ENCODE measurements at regions not wholly inside any gene's neighbourhood (a gene's known extent, or its start where the extent isn't known, plus 50 kb on each side); places are given as distances from the start of the nearest gene placed in this dataset.

- H3K36me3 ChIP-seq: no peaks in the 10 kb centered on the region
- 37 to 72% methylated on average over 3 of the region's 3 CpGs for WGBS, 2 donors (ENCODE audit: low coverage in 1 of 2)
- no peaks in the 10 kb centered on the region for H3K9me3 ChIP-seq
- H3K4me3 ChIP-seq: no peak overlapping the region
- no peak overlapping the region for H3K27ac ChIP-seq
- no peaks in the 10 kb centered on the region for H3K4me1 ChIP-seq
- no peak for ATAC-seq
- TF ChIP-seq POLR2A (IDR thresholded peaks at IDR 0.05) (no peak), POLR2AphosphoS5 (IDR thresholded peaks at IDR 0.05) (no peak), CTCF (IDR thresholded peaks at IDR 0.05) (no peak), EP300 (IDR thresholded peaks at IDR 0.05) (no peak)
- no peaks in the 10 kb centered on the region for H3K27me3 ChIP-seq
Measured at GRCh38 chr4:156053174-156053573, 99.5 kb upstream of the CTSO start.

DNA sequence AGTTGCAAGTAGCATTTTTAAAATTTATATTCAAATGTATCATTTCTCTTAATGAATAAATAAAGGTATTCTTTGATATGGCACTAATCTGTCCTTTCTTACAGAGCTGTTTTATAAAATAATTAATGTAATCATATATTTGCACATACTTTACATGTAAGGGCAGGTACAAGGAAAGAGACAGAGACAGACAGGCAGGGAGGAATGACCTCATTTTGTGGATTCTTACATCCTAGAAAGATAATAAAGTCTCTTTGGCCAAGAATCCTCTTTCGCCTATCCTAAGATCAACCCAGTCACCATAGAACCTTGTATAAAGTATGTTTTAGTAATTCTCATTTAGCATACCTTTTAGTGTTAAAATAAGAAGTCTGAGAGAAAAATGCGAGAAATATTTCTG lies 98.5 kb upstream of the CTSO start:
- Histone ChIP-seq H3K27me3 (no peaks in the 10 kb centered on the region), H3K4me3 (no peak overlapping the region), H3K4me1 (no peaks in the 10 kb centered on the region), H3K9me3 (no peaks in the 10 kb centered on the region), H3K27ac (no peak overlapping the region), H3K36me3 (no peaks in the 10 kb centered on the region)
- TF ChIP-seq EP300 (IDR thresholded peaks at IDR 0.05): no peak
- TF ChIP-seq POLR2AphosphoS5 (IDR thresholded peaks at IDR 0.05): no peak
- no peak for TF ChIP-seq POLR2A (IDR thresholded peaks at IDR 0.05)
- no peak for TF ChIP-seq CTCF (IDR thresholded peaks at IDR 0.05)
- ATAC-seq: no peak
- WGBS, 2 donors (ENCODE audit: low coverage in 1 of 2): 91 to 96% methylated on average over 2 of the region's 2 CpGs

- H3K27ac ChIP-seq: no peak overlapping the region
- no peaks in the 10 kb centered on the region for H3K9me3 ChIP-seq
- no peak for ATAC-seq
- 90 to 92% methylated on average over 2 of the region's 4 CpGs for WGBS, 2 donors (ENCODE audit: low coverage in 1 of 2)
- no peaks in the 10 kb centered on the region for H3K27me3 ChIP-seq
- TF ChIP-seq POLR2A (IDR thresholded peaks at IDR 0.05) (no peak), POLR2AphosphoS5 (IDR thresholded peaks at IDR 0.05) (no peak), EP300 (IDR thresholded peaks at IDR 0.05) (no peak), CTCF (IDR thresholded peaks at IDR 0.05) (no peak)
- no peak overlapping the region for H3K4me3 ChIP-seq
- H3K4me1 ChIP-seq: no peaks in the 10 kb centered on the region
- no peaks in the 10 kb centered on the region for H3K36me3 ChIP-seq
Measured at GRCh38 chr4:156038772-156039171, 85.1 kb upstream of the CTSO start.

DNA sequence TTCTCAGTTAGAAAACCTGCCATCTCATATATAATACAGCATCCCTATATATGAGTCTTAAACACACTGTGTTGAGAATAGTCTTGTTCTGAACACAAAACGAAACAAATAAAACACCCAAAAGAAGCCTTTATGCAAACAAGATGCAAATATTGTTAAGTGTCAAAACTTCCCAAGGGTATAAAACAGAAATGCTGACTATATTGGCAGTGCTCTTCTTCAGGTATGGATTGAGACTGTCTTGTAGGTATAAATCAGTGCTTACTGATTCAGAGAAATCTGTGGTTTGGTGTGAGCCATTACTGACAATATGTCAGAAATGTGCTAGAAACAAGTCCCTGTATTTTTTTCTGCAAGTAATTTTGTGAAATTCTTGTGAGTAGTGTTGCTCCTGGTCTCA lies 82.8 kb upstream of the CTSO start:
- H3K4me3 ChIP-seq: no peak overlapping the region
- WGBS, 2 donors (ENCODE audit: low coverage in 1 of 2): 100% methylated on average over 1 of the region's 1 CpG; no CpG with 5 or more reads in 1 of the 2 donors
- H3K27ac ChIP-seq: no peak overlapping the region
- H3K9me3 ChIP-seq: no peaks in the 10 kb centered on the region
- no peaks in the 10 kb centered on the region for H3K36me3 ChIP-seq
- TF ChIP-seq POLR2AphosphoS5 (IDR thresholded peaks at IDR 0.05) (no peak), EP300 (IDR thresholded peaks at IDR 0.05) (no peak), POLR2A (IDR thresholded peaks at IDR 0.05) (no peak), CTCF (IDR thresholded peaks at IDR 0.05) (no peak)
- no peaks in the 10 kb centered on the region for H3K27me3 ChIP-seq
- H3K4me1 ChIP-seq: no peaks in the 10 kb centered on the region
- ATAC-seq: no peak

DNA sequence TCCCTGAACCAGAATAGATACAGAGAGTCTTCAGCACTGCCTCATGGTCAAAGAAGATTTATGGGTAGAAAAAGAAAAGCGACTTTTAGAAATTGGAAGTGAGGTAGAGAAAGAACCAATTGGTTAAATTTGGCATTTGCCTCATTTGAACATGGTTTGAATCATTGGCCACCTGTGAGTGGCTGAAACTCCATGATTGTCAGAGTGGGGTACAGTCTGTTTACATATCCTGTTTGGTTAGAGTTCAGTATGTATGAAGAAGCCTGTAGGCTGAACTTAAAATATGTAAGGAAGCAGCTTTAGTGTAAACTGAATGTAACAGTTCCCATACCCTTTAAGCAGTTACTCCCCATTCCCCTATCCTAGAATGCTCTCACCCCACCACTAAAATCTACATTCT lies 76.0 kb upstream of the CTSO start:
- H3K9me3 ChIP-seq: no peaks in the 10 kb centered on the region
- no peak overlapping the region for H3K4me3 ChIP-seq
- no peak overlapping the region for H3K27ac ChIP-seq
- TF ChIP-seq EP300 (IDR thresholded peaks at IDR 0.05): no peak
- no peak for TF ChIP-seq CTCF (IDR thresholded peaks at IDR 0.05)
- no peak for TF ChIP-seq POLR2A (IDR thresholded peaks at IDR 0.05)
- TF ChIP-seq POLR2AphosphoS5 (IDR thresholded peaks at IDR 0.05): no peak
- no peaks in the 10 kb centered on the region for H3K4me1 ChIP-seq
- 75 to 100% methylated on average over 1 of the region's 1 CpG for WGBS, 2 donors (ENCODE audit: low coverage in 1 of 2)
- H3K36me3 ChIP-seq: no peaks in the 10 kb centered on the region
- H3K27me3 ChIP-seq: no peaks in the 10 kb centered on the region
- no peak for ATAC-seq

Measured in gastroesophageal sphincter (tissue), 4 donors.